ENCODE measurements at regions not wholly inside any gene's neighbourhood (a gene's known extent, or its start where the extent isn't known, plus 50 kb on each side); places are given as distances from the start of the nearest gene placed in this dataset.
"Not testable (repeated sequence)": the region's sequence is repeated elsewhere in the genome, so short reads cannot be mapped to it uniquely, and the experiment has no call there.

GRCh38 chr4:83196921-83197320 lies 82.4 kb upstream of the PLAC8 start:
- TF ChIP-seq EP300 (IDR thresholded peaks at IDR 0.05): no peak
- TF ChIP-seq POLR2A (IDR thresholded peaks at IDR 0.05): no peak
- TF ChIP-seq CTCF (IDR thresholded peaks at IDR 0.05): no peak
- TF ChIP-seq POLR2AphosphoS5 (IDR thresholded peaks at IDR 0.05): no peak
- Histone ChIP-seq H3K4me1 (no peaks in the 10 kb centered on the region), H3K9me3 (peaks cover 0 to 8% (median 0%) of the 10 kb centered on the region in 3 donors), H3K27me3 (no peaks in the 10 kb centered on the region), H3K27ac (no peak overlapping the region), H3K4me3 (no peak overlapping the region), H3K36me3 (no peaks in the 10 kb centered on the region)
- 82 to 100% methylated on average over 2 of the region's 2 CpGs for WGBS, 2 donors (ENCODE audit: low coverage in 1 of 2)
- no peak for ATAC-seq

GRCh38 chr4:83195269-83195668 lies 80.7 kb upstream of the PLAC8 start:
- no peaks in the 10 kb centered on the region for H3K36me3 ChIP-seq
- no peak overlapping the region for H3K4me3 ChIP-seq
- H3K4me1 ChIP-seq: no peaks in the 10 kb centered on the region
- WGBS, 2 donors (ENCODE audit: low coverage in 1 of 2): 87 to 100% methylated on average over 3 of the region's 3 CpGs
- no peak overlapping the region for H3K27ac ChIP-seq
- peaks cover 0 to 8% (median 0%) of the 10 kb centered on the region in 3 donors for H3K9me3 ChIP-seq
- ATAC-seq: no peak
- TF ChIP-seq POLR2AphosphoS5 (IDR thresholded peaks at IDR 0.05) (no peak), CTCF (IDR thresholded peaks at IDR 0.05) (no peak), EP300 (IDR thresholded peaks at IDR 0.05) (no peak), POLR2A (IDR thresholded peaks at IDR 0.05) (no peak)
- no peaks in the 10 kb centered on the region for H3K27me3 ChIP-seq

- H3K27me3 ChIP-seq, ATAC-seq, H3K9me3 ChIP-seq: not testable (repeated sequence)
Measured at GRCh38 chr4:83194588-83194987, 80.1 kb upstream of the PLAC8 start.

GRCh38 chr4:83192634-83193033 lies 78.1 kb upstream of the PLAC8 start:
- H3K36me3 ChIP-seq: no peaks in the 10 kb centered on the region
- H3K4me1 ChIP-seq: no peaks in the 10 kb centered on the region

More at GRCh38 chr4:83194588-83194987, 80.1 kb upstream of the PLAC8 start:
- WGBS, 2 donors (ENCODE audit: low coverage in 1 of 2): 62 to 76% methylated on average over 3 to 4 of the region's 7 CpGs
- not testable (repeated sequence) for H3K4me3 ChIP-seq, H3K27ac ChIP-seq, H3K4me1 ChIP-seq, H3K36me3 ChIP-seq

GRCh38 chr4:83191026-83191425 lies 76.5 kb upstream of the PLAC8 start:
- H3K27me3 ChIP-seq: no peaks in the 10 kb centered on the region
- H3K4me3 ChIP-seq: no peak overlapping the region
- TF ChIP-seq CTCF (IDR thresholded peaks at IDR 0.05): no peak
- TF ChIP-seq EP300 (IDR thresholded peaks at IDR 0.05): no peak
- TF ChIP-seq POLR2AphosphoS5 (IDR thresholded peaks at IDR 0.05): no peak
- TF ChIP-seq POLR2A (IDR thresholded peaks at IDR 0.05): no peak
- H3K36me3 ChIP-seq: no peaks in the 10 kb centered on the region
- no peaks in the 10 kb centered on the region for H3K4me1 ChIP-seq
- H3K27ac ChIP-seq: no peak overlapping the region
- 71 to 82% methylated on average over 2 of the region's 2 CpGs for WGBS, 2 donors (ENCODE audit: low coverage in 1 of 2)
- no peaks in the 10 kb centered on the region for H3K9me3 ChIP-seq
- ATAC-seq: no peak

More at GRCh38 chr4:83192634-83193033, 78.1 kb upstream of the PLAC8 start:
- H3K9me3 ChIP-seq: peaks cover 0 to 2% (median 0%) of the 10 kb centered on the region in 3 donors
- no peaks in the 10 kb centered on the region for H3K27me3 ChIP-seq
- WGBS, 2 donors (ENCODE audit: low coverage in 1 of 2): 90 to 92% methylated on average over 5 to 6 of the region's 6 CpGs
- no peak for ATAC-seq
- H3K27ac ChIP-seq: no peak overlapping the region
- H3K4me3 ChIP-seq: no peak overlapping the region
- no peak for TF ChIP-seq EP300 (IDR thresholded peaks at IDR 0.05)
- TF ChIP-seq POLR2AphosphoS5 (IDR thresholded peaks at IDR 0.05): no peak
- no peak for TF ChIP-seq CTCF (IDR thresholded peaks at IDR 0.05)
- TF ChIP-seq POLR2A (IDR thresholded peaks at IDR 0.05): no peak
